Fibroblast of lung (primary cell): ENCODE measurements at regions not wholly inside any gene's neighbourhood (a gene's known extent, or its start where the extent isn't known, plus 50 kb on each side); places are given as distances from the start of the nearest gene placed in this dataset.

ENCODE experiments used
- DNase-seq, 2 donors: peaks; one replicate each; pipeline versions ENCODE4 v3.0.0 to v3.0.0-alpha.2; 2010; ENCODE audit warnings: low read depth in 2 of 2
- H2AFZ ChIP-seq: 2 replicates; pipeline ENCODE4 v1.5.1; 2012; ENCODE audit warnings: low read length, control low read depth, inconsistent platforms
- H3K27ac ChIP-seq: 2 replicates; pipeline ENCODE4 v1.5.1; 2011; ENCODE audit warnings: low read length, control low read depth; ENCODE audit not compliant: insufficient read depth
- H3K27me3 ChIP-seq: 2 replicates; pipeline ENCODE4 v1.5.1; 2011; ENCODE audit warnings: mild to moderate bottlenecking, low read length; ENCODE audit not compliant: control insufficient read depth, insufficient read depth
- H3K36me3 ChIP-seq: 2 replicates; pipeline ENCODE4 v1.5.1; 2011; ENCODE audit warnings: low read length; ENCODE audit not compliant: control insufficient read depth, insufficient read depth
- H3K4me1 ChIP-seq: 2 replicates; pipeline ENCODE4 v1.5.1; 2011; ENCODE audit warnings: low read length; ENCODE audit not compliant: control insufficient read depth, insufficient read depth; ENCODE audit errors: extremely low read depth
- H3K4me2 ChIP-seq: 2 replicates; pipeline ENCODE4 v1.5.1; 2011; ENCODE audit warnings: low read length, control low read depth; ENCODE audit not compliant: insufficient read depth; ENCODE audit errors: extremely low read depth
- H3K4me3 ChIP-seq, 4 experiments: fragments of 200-600 bp in 1 of 4; sonication (generic) in 1 of 4; replicated peaks in 1 of 4; 2 replicates each; pipeline ENCODE4 v1.5.1; 2011 to 2016; ENCODE audit warnings: low read length in 4 of 4, low read depth in 3 of 4, mild to moderate bottlenecking in 3 of 4, control low read depth in 2 of 4, inconsistent platforms in 1 of 4, mixed read lengths in 1 of 4; ENCODE audit not compliant: insufficient read depth in 1 of 4; ENCODE audit errors: control extremely low read depth in 1 of 4
- H3K79me2 ChIP-seq: 2 replicates; pipeline ENCODE4 v1.5.1; 2012; ENCODE audit warnings: mild to moderate bottlenecking, low read length, inconsistent platforms; ENCODE audit not compliant: control insufficient read depth, insufficient read depth
- H3K9ac ChIP-seq: 2 replicates; pipeline ENCODE4 v1.5.1; 2011; ENCODE audit warnings: mild to moderate bottlenecking, low read length, control low read depth; ENCODE audit not compliant: insufficient read depth
- H3K9me3 ChIP-seq: 2 replicates; pipeline ENCODE4 v1.5.1; 2012; ENCODE audit warnings: low read depth, low read length; ENCODE audit not compliant: control insufficient read depth, insufficient read depth
- H4K20me1 ChIP-seq: 2 replicates; pipeline ENCODE4 v1.5.1; 2011; ENCODE audit warnings: low read length; ENCODE audit not compliant: control insufficient read depth, insufficient read depth; ENCODE audit errors: extremely low read depth
- EZH2 ChIP-seq: IDR thresholded peaks from 2 replicates; pipeline ENCODE4 v1.5.1; 2012; ENCODE audit warnings: low read length, control low read depth, mild to moderate bottlenecking; ENCODE audit errors: missing control alignments
- TF ChIP-seq, protein P1 (sequence below), 2 donors: IDR thresholded peaks in 1 of 2; conservative IDR thresholded peaks in 1 of 2; 1 replicate in 1 of 2; 2 replicates in 1 of 2; pipeline ENCODE4 v1.5.1; 2011 to 2012; ENCODE audit warnings: low read length in 2 of 2, control low read depth in 1 of 2, inconsistent platforms in 1 of 2, low read depth in 1 of 2, mild to moderate bottlenecking in 1 of 2

- no peaks in the 10 kb centered on the region for H3K4me1 ChIP-seq
- H3K9ac ChIP-seq: no peak overlapping the region
- no peak for DNase-seq
- no peak overlapping the region for H2AFZ ChIP-seq
- no peaks in the 10 kb centered on the region for H4K20me1 ChIP-seq
- no peak overlapping the region for H3K4me2 ChIP-seq
- H3K9me3 ChIP-seq: no peaks in the 10 kb centered on the region
- no peaks in the 10 kb centered on the region for H3K36me3 ChIP-seq
- H3K27ac ChIP-seq: no peak overlapping the region
- no peak overlapping the region for H3K4me3 ChIP-seq
- TF ChIP-seq, protein P1, sequence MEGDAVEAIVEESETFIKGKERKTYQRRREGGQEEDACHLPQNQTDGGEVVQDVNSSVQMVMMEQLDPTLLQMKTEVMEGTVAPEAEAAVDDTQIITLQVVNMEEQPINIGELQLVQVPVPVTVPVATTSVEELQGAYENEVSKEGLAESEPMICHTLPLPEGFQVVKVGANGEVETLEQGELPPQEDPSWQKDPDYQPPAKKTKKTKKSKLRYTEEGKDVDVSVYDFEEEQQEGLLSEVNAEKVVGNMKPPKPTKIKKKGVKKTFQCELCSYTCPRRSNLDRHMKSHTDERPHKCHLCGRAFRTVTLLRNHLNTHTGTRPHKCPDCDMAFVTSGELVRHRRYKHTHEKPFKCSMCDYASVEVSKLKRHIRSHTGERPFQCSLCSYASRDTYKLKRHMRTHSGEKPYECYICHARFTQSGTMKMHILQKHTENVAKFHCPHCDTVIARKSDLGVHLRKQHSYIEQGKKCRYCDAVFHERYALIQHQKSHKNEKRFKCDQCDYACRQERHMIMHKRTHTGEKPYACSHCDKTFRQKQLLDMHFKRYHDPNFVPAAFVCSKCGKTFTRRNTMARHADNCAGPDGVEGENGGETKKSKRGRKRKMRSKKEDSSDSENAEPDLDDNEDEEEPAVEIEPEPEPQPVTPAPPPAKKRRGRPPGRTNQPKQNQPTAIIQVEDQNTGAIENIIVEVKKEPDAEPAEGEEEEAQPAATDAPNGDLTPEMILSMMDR (conservative IDR thresholded peaks at IDR 0.05 in 1 of 2, IDR thresholded peaks at IDR 0.05 in 1 of 2; ENCODE audit: low read depth in 1 of 2, low read length in 2 of 2): no peak
- no peak for TF ChIP-seq EZH2
- no peaks in the 10 kb centered on the region for H3K27me3 ChIP-seq
- no peaks in the 10 kb centered on the region for H3K79me2 ChIP-seq
These were observed 1554.1 kb downstream of the PLA2G4A start for GRCh38 chr1:188382851-188383250.

- H3K9me3 ChIP-seq: no peaks in the 10 kb centered on the region
- H3K9ac ChIP-seq: no peak overlapping the region
- no peak overlapping the region for H3K4me3 ChIP-seq
- H3K27me3 ChIP-seq: no peaks in the 10 kb centered on the region
- H4K20me1 ChIP-seq: no peaks in the 10 kb centered on the region
- H2AFZ ChIP-seq: no peak overlapping the region
- DNase-seq: no peak
- H3K27ac ChIP-seq: no peak overlapping the region
- TF ChIP-seq EZH2: no peak
- TF ChIP-seq, protein P1 (conservative IDR thresholded peaks at IDR 0.05 in 1 of 2, IDR thresholded peaks at IDR 0.05 in 1 of 2; ENCODE audit: low read depth in 1 of 2, low read length in 2 of 2): no peak
- H3K36me3 ChIP-seq: no peaks in the 10 kb centered on the region
- H3K4me2 ChIP-seq: no peak overlapping the region
- H3K79me2 ChIP-seq: no peaks in the 10 kb centered on the region
- no peaks in the 10 kb centered on the region for H3K4me1 ChIP-seq
These were observed 1557.4 kb downstream of the PLA2G4A start for GRCh38 chr1:188386161-188386560.

DNA sequence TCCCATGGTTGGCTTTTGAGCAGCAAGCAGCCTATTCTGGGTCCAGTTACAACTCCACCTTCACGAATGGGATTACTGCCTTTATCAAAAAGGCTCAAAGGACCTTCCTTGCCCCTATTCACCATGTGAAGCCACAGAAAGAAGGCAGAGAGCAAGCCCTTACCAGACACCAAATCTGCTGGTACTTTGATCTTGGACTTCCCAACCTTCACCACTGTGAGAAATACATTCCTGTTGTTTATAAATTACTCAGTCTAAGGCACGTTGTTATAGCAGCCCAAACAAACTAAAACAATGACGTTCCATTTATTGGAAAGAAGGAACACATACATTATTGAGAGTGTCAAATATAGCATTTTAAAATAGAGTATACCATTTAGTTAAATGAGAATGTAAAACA, 1557.9 kb downstream of the PLA2G4A start:
- no peak overlapping the region for H3K9ac ChIP-seq
- H3K4me1 ChIP-seq: no peaks in the 10 kb centered on the region
- no peak overlapping the region for H2AFZ ChIP-seq
- no peak overlapping the region for H3K4me2 ChIP-seq
- no peaks in the 10 kb centered on the region for H3K27me3 ChIP-seq
- no peak for DNase-seq
- H3K9me3 ChIP-seq: no peaks in the 10 kb centered on the region
- no peak overlapping the region for H3K4me3 ChIP-seq
- H4K20me1 ChIP-seq: no peaks in the 10 kb centered on the region
- H3K27ac ChIP-seq: no peak overlapping the region
- TF ChIP-seq, protein P1 (conservative IDR thresholded peaks at IDR 0.05 in 1 of 2, IDR thresholded peaks at IDR 0.05 in 1 of 2; ENCODE audit: low read depth in 1 of 2, low read length in 2 of 2): no peak
- TF ChIP-seq EZH2: no peak
- H3K36me3 ChIP-seq: no peaks in the 10 kb centered on the region
- H3K79me2 ChIP-seq: no peaks in the 10 kb centered on the region
